ENCODE measurements at regions not wholly inside any gene's neighbourhood (a gene's known extent, or its start where the extent isn't known, plus 50 kb on each side); places are given as distances from the start of the nearest gene placed in this dataset.
A peak's percentile ranks its signal among the peaks of the same experiment; 100 is the strongest.

- H3K4me3 ChIP-seq, result no peak overlapping the region
- H3K9me3 ChIP-seq, result no peaks in the 10 kb centered on the region
- H3K27me3 ChIP-seq (ENCODE audit: insufficient read depth in 3 of 3, low read length in 2 of 3), result no peaks in the 10 kb centered on the region
- DNase-seq (no peak), ATAC-seq (peak in 1 of 4 donors; percentile 31)
- WGBS, 3 donors, result 38 to 56% (median 52%) methylated on average over 3 of the region's 3 CpGs
- TF ChIP-seq, protein P1, sequence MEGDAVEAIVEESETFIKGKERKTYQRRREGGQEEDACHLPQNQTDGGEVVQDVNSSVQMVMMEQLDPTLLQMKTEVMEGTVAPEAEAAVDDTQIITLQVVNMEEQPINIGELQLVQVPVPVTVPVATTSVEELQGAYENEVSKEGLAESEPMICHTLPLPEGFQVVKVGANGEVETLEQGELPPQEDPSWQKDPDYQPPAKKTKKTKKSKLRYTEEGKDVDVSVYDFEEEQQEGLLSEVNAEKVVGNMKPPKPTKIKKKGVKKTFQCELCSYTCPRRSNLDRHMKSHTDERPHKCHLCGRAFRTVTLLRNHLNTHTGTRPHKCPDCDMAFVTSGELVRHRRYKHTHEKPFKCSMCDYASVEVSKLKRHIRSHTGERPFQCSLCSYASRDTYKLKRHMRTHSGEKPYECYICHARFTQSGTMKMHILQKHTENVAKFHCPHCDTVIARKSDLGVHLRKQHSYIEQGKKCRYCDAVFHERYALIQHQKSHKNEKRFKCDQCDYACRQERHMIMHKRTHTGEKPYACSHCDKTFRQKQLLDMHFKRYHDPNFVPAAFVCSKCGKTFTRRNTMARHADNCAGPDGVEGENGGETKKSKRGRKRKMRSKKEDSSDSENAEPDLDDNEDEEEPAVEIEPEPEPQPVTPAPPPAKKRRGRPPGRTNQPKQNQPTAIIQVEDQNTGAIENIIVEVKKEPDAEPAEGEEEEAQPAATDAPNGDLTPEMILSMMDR (IDR thresholded peaks at IDR 0.05), result no peak
- H3K36me3 ChIP-seq (ENCODE audit: insufficient read depth in 1 of 2, low read depth in 1 of 2), result no peaks in the 10 kb centered on the region
- H3K4me1 ChIP-seq, result no peaks in the 10 kb centered on the region
- intact Hi-C loops (cut with DNase I), result loop anchor here (5.0 to 10.0 kb wide), 2 partner anchors 602 to 604 kb away; no protein-coding TSS in a partner anchor
- H3K27ac ChIP-seq, result no peak overlapping the region
These were observed 207.2 kb upstream of the RFX3 start for GRCh38 chr9:3733039-3733408.

DNA sequence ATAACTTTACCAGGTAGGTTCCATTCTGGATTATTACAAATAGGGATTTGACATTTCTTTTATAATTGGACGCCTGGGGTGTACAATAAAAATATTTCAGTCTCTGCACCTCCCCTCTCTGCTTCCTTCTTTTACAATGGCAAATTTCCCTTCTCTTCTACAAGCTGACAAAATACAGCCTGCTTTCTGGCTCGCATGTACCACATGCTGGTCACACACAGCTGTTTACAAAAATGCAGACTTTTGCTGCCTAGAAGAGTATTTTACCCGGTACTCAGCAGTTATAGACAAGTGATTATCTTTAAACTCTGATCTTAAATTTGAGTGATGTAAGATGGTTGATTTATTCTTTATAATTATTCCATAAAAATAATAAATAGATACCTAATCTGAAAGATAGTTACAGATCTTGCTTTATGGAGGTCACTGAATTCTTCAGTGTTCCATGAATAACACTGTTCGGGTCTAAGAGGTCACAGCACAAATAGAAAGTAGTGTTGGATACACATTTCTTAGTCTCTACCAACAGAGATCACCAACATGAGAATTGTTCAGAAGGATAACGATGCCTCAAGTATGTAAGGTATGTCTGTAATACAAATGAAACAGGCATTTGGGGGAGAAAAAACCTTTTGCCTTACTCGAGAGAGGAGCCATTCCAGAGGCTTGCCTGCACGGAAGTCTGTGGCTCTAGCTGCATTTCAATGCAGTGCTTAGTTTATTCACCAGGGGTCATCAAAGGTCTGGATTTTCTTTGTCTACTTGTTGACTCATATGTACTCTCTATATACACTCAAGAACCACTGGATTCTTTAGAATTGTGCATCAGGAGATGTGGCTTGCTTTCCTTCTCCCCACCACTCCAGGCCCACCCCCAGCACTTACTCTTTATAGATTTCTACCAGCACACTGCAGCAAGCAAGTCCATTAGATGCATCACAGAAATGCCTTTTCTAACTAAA is 206.6 kb upstream of the RFX3 start:
- 21 to 35% (median 23%) methylated on average over 7 of the region's 7 CpGs for WGBS, 3 donors
- TF ChIP-seq, protein P1 (IDR thresholded peaks at IDR 0.05), result peak; percentile 58
- Histone ChIP-seq H3K36me3 (ENCODE audit: insufficient read depth in 1 of 2, low read depth in 1 of 2) (no peaks in the 10 kb centered on the region), H3K27me3 (ENCODE audit: insufficient read depth in 3 of 3, low read length in 2 of 3) (no peaks in the 10 kb centered on the region), H3K9me3 (no peaks in the 10 kb centered on the region), H3K27ac (no peak overlapping the region), H3K4me3 (peak overlapping the region; percentile 15), H3K4me1 (no peaks in the 10 kb centered on the region)
- intact Hi-C loops (cut with DNase I), result loop anchor here (5.0 to 10.0 kb wide), 2 partner anchors 602 to 605 kb away; no protein-coding TSS in a partner anchor
- ATAC-seq (peak; percentile 73 to 98 (median 87)), DNase-seq (no peak)

DNA sequence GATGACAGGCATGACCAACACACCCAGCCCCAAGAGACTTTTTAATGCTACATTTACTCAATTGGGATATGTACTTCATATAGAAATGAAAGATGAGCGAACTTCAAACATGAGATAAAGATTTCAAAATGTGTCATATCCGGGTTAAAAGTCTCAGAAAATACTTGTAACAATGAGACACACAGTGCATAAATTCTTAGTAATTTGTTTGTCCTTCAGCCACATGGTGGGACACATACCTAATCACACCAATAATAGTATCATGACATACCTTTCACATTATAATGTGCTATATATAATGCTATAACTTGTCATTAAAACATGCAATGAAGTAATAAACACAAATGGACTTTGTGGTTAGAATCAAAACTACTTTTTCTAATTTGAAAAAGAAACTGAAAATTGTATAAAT is 204.7 kb upstream of the RFX3 start:
- DNase-seq, result no peak
- H3K27ac ChIP-seq, result no peak overlapping the region
- H3K9me3 ChIP-seq, result no peaks in the 10 kb centered on the region
- H3K4me1 ChIP-seq, result no peaks in the 10 kb centered on the region
- TF ChIP-seq, protein P1 (IDR thresholded peaks at IDR 0.05), result no peak
- no peaks in the 10 kb centered on the region for H3K36me3 ChIP-seq (ENCODE audit: insufficient read depth in 1 of 2, low read depth in 1 of 2)
- intact Hi-C loops (cut with DNase I), result loop anchor here (5.0 to 10.0 kb wide), 2 partner anchors 604 to 607 kb away; no protein-coding TSS in a partner anchor
- no peak for ATAC-seq
- no peaks in the 10 kb centered on the region for H3K27me3 ChIP-seq (ENCODE audit: insufficient read depth in 3 of 3, low read length in 2 of 3)
- WGBS, 3 donors, result 83 to 89% (median 88%) methylated on average over 2 of the region's 2 CpGs
- H3K4me3 ChIP-seq, result no peak overlapping the region

GRCh38 chr9:3721096-3721495 is 195.3 kb upstream of the RFX3 start:
- DNase-seq, result no peak
- intact Hi-C loops (cut with DNase I), result no loop called here
- no peak for ATAC-seq
- H3K4me3 ChIP-seq, result no peak overlapping the region
- no peaks in the 10 kb centered on the region for H3K4me1 ChIP-seq
- no peak overlapping the region for H3K27ac ChIP-seq
- H3K9me3 ChIP-seq, result no peaks in the 10 kb centered on the region
- H3K27me3 ChIP-seq (ENCODE audit: insufficient read depth in 3 of 3, low read length in 2 of 3), result no peaks in the 10 kb centered on the region
- TF ChIP-seq, protein P1 (IDR thresholded peaks at IDR 0.05), result no peak
- H3K36me3 ChIP-seq (ENCODE audit: insufficient read depth in 1 of 2, low read depth in 1 of 2), result no peaks in the 10 kb centered on the region

Measured in psoas muscle (tissue), 7 donors.